Vagina (tissue), 2 donors: ENCODE measurements at regions not wholly inside any gene's neighbourhood (a gene's known extent, or its start where the extent isn't known, plus 50 kb on each side); places are given as distances from the start of the nearest gene placed in this dataset.

Experiments used
- DNase-seq, 2 donors: peaks; one replicate each; pipeline ENCODE4 v3.0.0-alpha.2; 2017; ENCODE audit errors: extremely low spot score in 2 of 2
- H3K27ac ChIP-seq: fragments of 200-600 bp; sonication (generic); one replicate; pipeline ENCODE4 v1.5.1; 2019
- H3K27me3 ChIP-seq: fragments of 200-600 bp; sonication (generic); one replicate; pipeline ENCODE4 v1.5.1; 2019
- H3K36me3 ChIP-seq, 2 donors: fragments of 200-600 bp; sonication (generic); one replicate each; pipeline ENCODE4 v1.5.1; 2017 to 2019
- H3K4me1 ChIP-seq: fragments of 200-600 bp; sonication (generic); one replicate; pipeline ENCODE4 v1.5.1; 2019
- H3K4me3 ChIP-seq, 2 donors: fragments of 200-600 bp; sonication (generic); 1 replicate in 1 of 2; 2 replicates in 1 of 2; pipeline ENCODE4 v1.5.1; 2016 to 2019
- H3K9me3 ChIP-seq: fragments of 200-600 bp; sonication (generic); one replicate; pipeline ENCODE4 v1.5.1; 2019
- POLR2A ChIP-seq, 2 donors: fragments of 450-650 bp; IDR thresholded peaks; one replicate each; pipeline ENCODE4 v1.6.1; 2017; ENCODE audit warnings: antibody characterized with exemption in 2 of 2, mild to moderate bottlenecking in 2 of 2, moderate library complexity in 2 of 2
- POLR2AphosphoS5 ChIP-seq, 2 donors: sonication (generic); formaldehyde crosslinking; IDR thresholded peaks; one replicate each; pipeline ENCODE4 v1.9.0; 2017; ENCODE audit warnings: antibody characterized with exemption in 2 of 2, mild to moderate bottlenecking in 2 of 2, low read depth in 1 of 2; ENCODE audit not compliant: insufficient read depth in 1 of 2
- intact Hi-C: fragments of 100-400 bp; cut with DNase I; formaldehyde crosslinking; loops from one replicate; pipeline ENCODE4 v1.15.1; 2023
- TF ChIP-seq, protein P1 (sequence below), 3 experiments: fragments of 450-650 bp in 2 of 3; fragments of 200-600 bp in 1 of 3; sonication (generic) in 1 of 3; IDR thresholded peaks; one replicate each; pipeline ENCODE4 v1.5.1; 2017 to 2019; ENCODE audit warnings: antibody characterized with exemption in 3 of 3, mild to moderate bottlenecking in 2 of 3, moderate library complexity in 2 of 3

DNA sequence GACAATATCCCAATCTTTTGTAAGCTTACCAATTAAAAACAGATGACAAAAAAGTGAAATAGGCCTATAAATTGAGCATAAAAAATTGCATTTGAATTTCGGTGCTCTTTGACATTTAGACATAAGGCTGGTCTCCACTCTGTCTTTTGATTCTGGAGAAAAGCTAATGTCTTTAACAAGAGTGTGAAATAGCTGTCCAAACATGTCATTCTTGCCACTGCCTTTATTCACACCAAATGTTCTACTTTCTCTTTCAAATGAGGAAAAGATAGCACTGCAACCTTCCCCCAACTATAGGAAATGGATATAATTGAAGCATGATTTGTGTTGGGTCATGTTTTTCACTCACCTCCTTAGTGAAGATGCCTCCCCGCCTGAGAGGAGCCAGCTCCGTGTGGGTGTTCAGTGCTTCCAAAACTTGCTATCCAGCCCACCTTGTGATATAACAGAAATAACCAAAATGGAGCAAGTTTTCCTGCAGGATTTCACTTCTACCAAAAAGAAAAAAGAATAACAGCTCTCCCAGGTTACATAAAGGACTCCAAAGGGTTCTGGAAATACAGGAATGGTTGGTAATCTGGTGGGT is 55.2 kb upstream of the STK32A start:
- intact Hi-C loops = no loop called here
- Histone ChIP-seq H3K9me3 (no peaks in the 10 kb centered on the region), H3K4me3 (no peak overlapping the region), H3K27ac (no peak overlapping the region), H3K27me3 (no peaks in the 10 kb centered on the region), H3K36me3 (no peaks in the 10 kb centered on the region), H3K4me1 (no peaks in the 10 kb centered on the region)
- TF ChIP-seq POLR2AphosphoS5 (IDR thresholded peaks at IDR 0.05; ENCODE audit: insufficient read depth in 1 of 2, low read depth in 1 of 2) = no peak
- TF ChIP-seq, protein P1, sequence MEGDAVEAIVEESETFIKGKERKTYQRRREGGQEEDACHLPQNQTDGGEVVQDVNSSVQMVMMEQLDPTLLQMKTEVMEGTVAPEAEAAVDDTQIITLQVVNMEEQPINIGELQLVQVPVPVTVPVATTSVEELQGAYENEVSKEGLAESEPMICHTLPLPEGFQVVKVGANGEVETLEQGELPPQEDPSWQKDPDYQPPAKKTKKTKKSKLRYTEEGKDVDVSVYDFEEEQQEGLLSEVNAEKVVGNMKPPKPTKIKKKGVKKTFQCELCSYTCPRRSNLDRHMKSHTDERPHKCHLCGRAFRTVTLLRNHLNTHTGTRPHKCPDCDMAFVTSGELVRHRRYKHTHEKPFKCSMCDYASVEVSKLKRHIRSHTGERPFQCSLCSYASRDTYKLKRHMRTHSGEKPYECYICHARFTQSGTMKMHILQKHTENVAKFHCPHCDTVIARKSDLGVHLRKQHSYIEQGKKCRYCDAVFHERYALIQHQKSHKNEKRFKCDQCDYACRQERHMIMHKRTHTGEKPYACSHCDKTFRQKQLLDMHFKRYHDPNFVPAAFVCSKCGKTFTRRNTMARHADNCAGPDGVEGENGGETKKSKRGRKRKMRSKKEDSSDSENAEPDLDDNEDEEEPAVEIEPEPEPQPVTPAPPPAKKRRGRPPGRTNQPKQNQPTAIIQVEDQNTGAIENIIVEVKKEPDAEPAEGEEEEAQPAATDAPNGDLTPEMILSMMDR (IDR thresholded peaks at IDR 0.05) = no peak
- no peak for TF ChIP-seq POLR2A (IDR thresholded peaks at IDR 0.05)
- DNase-seq = no peak

- no peak for DNase-seq
- Histone ChIP-seq H3K9me3 (no peaks in the 10 kb centered on the region), H3K27me3 (no peaks in the 10 kb centered on the region), H3K4me3 (no peak overlapping the region), H3K27ac (no peak overlapping the region), H3K36me3 (no peaks in the 10 kb centered on the region), H3K4me1 (no peaks in the 10 kb centered on the region)
- intact Hi-C loops = no loop called here
- TF ChIP-seq, protein P1 (IDR thresholded peaks at IDR 0.05) = no peak
- TF ChIP-seq POLR2AphosphoS5 (IDR thresholded peaks at IDR 0.05; ENCODE audit: insufficient read depth in 1 of 2, low read depth in 1 of 2) = no peak
Measured at GRCh38 chr5:147180751-147181150, 54.1 kb upstream of the STK32A start.
